MM.1S (cell line): ENCODE measurements at regions not wholly inside any gene's neighbourhood (a gene's known extent, or its start where the extent isn't known, plus 50 kb on each side); places are given as distances from the start of the nearest gene placed in this dataset.
"Not testable (repeated sequence)": the region's sequence is repeated elsewhere in the genome, so short reads cannot be mapped to it uniquely, and the experiment has no call there.

Experiments
- DNase-seq: peaks from one replicate; pipeline ENCODE4 v3.0.0-alpha.2; 2015
- H2AFZ ChIP-seq: fragments of 300-600 bp; sonication (generic); 2 replicates; pipeline ENCODE4 v1.6.0; 2016; ENCODE audit warnings: antibody characterized with exemption, low read length
- H3F3A ChIP-seq: fragments of 300-600 bp; sonication (generic); 2 replicates; pipeline ENCODE4 v1.6.1; 2016; ENCODE audit warnings: mild to moderate bottlenecking, antibody characterized with exemption, low read length, moderate library complexity, mixed read lengths; ENCODE audit not compliant: insufficient read depth
- H3K27ac ChIP-seq: fragments of 300-600 bp; sonication (generic); 2 replicates; pipeline ENCODE4 v1.5.1; 2016; ENCODE audit warnings: mild to moderate bottlenecking, low read length
- H3K27me3 ChIP-seq: fragments of 300-600 bp; sonication (generic); replicated peaks from 2 replicates; pipeline ENCODE4 v1.6.0; 2016; ENCODE audit warnings: low read length; ENCODE audit not compliant: insufficient read depth
- H3K36me3 ChIP-seq: fragments of 300-600 bp; sonication (generic); replicated peaks from 2 replicates; pipeline ENCODE4 v1.6.1; 2016; ENCODE audit warnings: mild to moderate bottlenecking, low read length, mixed read lengths; ENCODE audit not compliant: insufficient read depth
- H3K4me1 ChIP-seq: fragments of 300-600 bp; sonication (generic); 2 replicates; pipeline ENCODE4 v1.6.1; 2016; ENCODE audit warnings: low read length, mixed read lengths
- H3K4me2 ChIP-seq: fragments of 300-600 bp; sonication (generic); 2 replicates; pipeline ENCODE4 v1.6.0; 2016; ENCODE audit warnings: low read depth, low read length
- H3K4me3 ChIP-seq: fragments of 300-600 bp; sonication (generic); 2 replicates; pipeline ENCODE4 v1.5.1; 2016; ENCODE audit warnings: low read length, mixed read lengths
- H3K79me2 ChIP-seq: fragments of 300-600 bp; sonication (generic); 2 replicates; pipeline ENCODE4 v1.6.1; 2016; ENCODE audit warnings: mixed run types, low read length, mixed read lengths
- H3K9ac ChIP-seq: fragments of 300-600 bp; sonication (generic); 2 replicates; pipeline ENCODE4 v1.6.1; 2016; ENCODE audit warnings: low read length, mixed read lengths
- H3K9me2 ChIP-seq: fragments of 300-600 bp; sonication (generic); replicated peaks from 2 replicates; pipeline ENCODE4 v1.6.1; 2016; ENCODE audit warnings: mild to moderate bottlenecking, low read length, mixed read lengths; ENCODE audit not compliant: insufficient read depth
- H3K9me3 ChIP-seq: fragments of 300-600 bp; sonication (generic); replicated peaks from 2 replicates; pipeline ENCODE4 v1.6.1; 2016; ENCODE audit warnings: mild to moderate bottlenecking, low read length, mixed read lengths; ENCODE audit not compliant: insufficient read depth
- H4K20me1 ChIP-seq: fragments of 300-600 bp; sonication (generic); 2 replicates; pipeline ENCODE4 v1.6.1; 2016; ENCODE audit warnings: mild to moderate bottlenecking, low read length, moderate library complexity, mixed read lengths; ENCODE audit not compliant: insufficient read depth
- CTCF ChIP-seq: fragments of 300-600 bp; sonication (generic); IDR thresholded peaks from 2 replicates; pipeline ENCODE4 v1.5.1; 2016; ENCODE audit warnings: antibody characterized with exemption, low read length, mixed read lengths
- EZH2 ChIP-seq: fragments of 300-600 bp; sonication (generic); optimal IDR thresholded peaks from 2 replicates; pipeline ENCODE3; 2017; ENCODE audit warnings: low read depth, mild to moderate bottlenecking, antibody characterized with exemption, low read length, mixed read lengths
- EZH2phosphoT487 ChIP-seq: fragments of 300-600 bp; sonication (generic); IDR thresholded peaks from 2 replicates; pipeline ENCODE4 v1.6.1; 2018; ENCODE audit warnings: antibody characterized with exemption, low read length

- no peaks in the 10 kb centered on the region for H3F3A ChIP-seq
- H4K20me1 ChIP-seq, result no peaks in the 10 kb centered on the region
- no peaks in the 10 kb centered on the region for H3K4me1 ChIP-seq
- H3K79me2 ChIP-seq, result no peaks in the 10 kb centered on the region
- no peak overlapping the region for H2AFZ ChIP-seq
- no peak overlapping the region for H3K27ac ChIP-seq
- no peaks in the 10 kb centered on the region for H3K9me3 ChIP-seq
- no peak overlapping the region for H3K4me2 ChIP-seq
- TF ChIP-seq CTCF (no peak), EZH2phosphoT487 (no peak), EZH2 (no peak)
- H3K36me3 ChIP-seq, result no peaks in the 10 kb centered on the region
- no peaks in the 10 kb centered on the region for H3K27me3 ChIP-seq
- H3K9ac ChIP-seq, result no peak overlapping the region
- DNase-seq, result no peak
- H3K9me2 ChIP-seq, result no peaks in the 10 kb centered on the region
- H3K4me3 ChIP-seq, result no peak overlapping the region
Measured at GRCh38 chr2:161068670-161069069, 91.6 kb upstream of the TANK start.

- DNase-seq, result no peak
- H3K9me2 ChIP-seq, result no peaks in the 10 kb centered on the region
- no peaks in the 10 kb centered on the region for H4K20me1 ChIP-seq
- no peak overlapping the region for H3K4me2 ChIP-seq
- H3K79me2 ChIP-seq, result no peaks in the 10 kb centered on the region
- no peaks in the 10 kb centered on the region for H3F3A ChIP-seq
- no peak for TF ChIP-seq CTCF
- TF ChIP-seq EZH2phosphoT487, result no peak
- no peak for TF ChIP-seq EZH2
- no peak overlapping the region for H3K27ac ChIP-seq
- H3K4me3 ChIP-seq, result no peak overlapping the region
- H3K4me1 ChIP-seq, result no peaks in the 10 kb centered on the region
- no peak overlapping the region for H2AFZ ChIP-seq
- no peaks in the 10 kb centered on the region for H3K27me3 ChIP-seq
- no peaks in the 10 kb centered on the region for H3K9me3 ChIP-seq
- H3K36me3 ChIP-seq, result no peaks in the 10 kb centered on the region
- no peak overlapping the region for H3K9ac ChIP-seq
Measured at GRCh38 chr2:161070693-161071479, 89.3 kb upstream of the TANK start.

GRCh38 chr2:161072436-161072835, 87.8 kb upstream of the TANK start:
- not testable (repeated sequence) for H3K9ac ChIP-seq, H3K4me3 ChIP-seq, H3K36me3 ChIP-seq, H4K20me1 ChIP-seq, H3K79me2 ChIP-seq, H3K9me2 ChIP-seq, H3F3A ChIP-seq, H3K27me3 ChIP-seq, H3K4me2 ChIP-seq, H3K4me1 ChIP-seq, DNase-seq, H2AFZ ChIP-seq, H3K9me3 ChIP-seq, H3K27ac ChIP-seq

DNA sequence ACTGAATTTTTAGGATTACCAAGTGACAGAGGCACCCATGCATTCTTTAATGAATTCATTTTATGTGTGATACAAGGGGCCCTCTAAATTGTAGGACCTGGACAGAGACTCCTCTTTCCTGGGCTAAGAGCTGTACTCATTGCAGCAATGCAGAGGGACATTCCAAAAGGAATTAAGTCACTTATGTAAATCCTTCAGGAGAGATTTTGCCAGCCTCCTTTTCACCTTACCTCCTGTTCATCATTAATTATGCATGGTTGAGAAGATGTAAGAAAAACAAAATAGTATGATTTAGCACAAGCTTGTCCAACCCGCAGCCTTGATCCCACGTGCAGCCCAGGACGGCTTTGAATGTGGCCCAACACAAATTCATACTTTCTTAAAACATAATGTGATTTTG, 84.5 kb upstream of the TANK start:
- Histone ChIP-seq H3K9me3 (no peaks in the 10 kb centered on the region), H3K36me3 (no peaks in the 10 kb centered on the region), H3K4me3 (no peak overlapping the region), H3K27me3 (no peaks in the 10 kb centered on the region), H3K4me2 (no peak overlapping the region), H3F3A (no peaks in the 10 kb centered on the region), H3K9me2 (no peaks in the 10 kb centered on the region), H4K20me1 (no peaks in the 10 kb centered on the region), H3K27ac (no peak overlapping the region), H3K79me2 (no peaks in the 10 kb centered on the region), H3K9ac (no peak overlapping the region), H2AFZ (no peak overlapping the region), H3K4me1 (no peaks in the 10 kb centered on the region)
- TF ChIP-seq EZH2phosphoT487, result no peak
- no peak for TF ChIP-seq CTCF
- no peak for TF ChIP-seq EZH2
- no peak for DNase-seq
